GM12891 (cell line): ENCODE measurements at regions not wholly inside any gene's neighbourhood (a gene's known extent, or its start where the extent isn't known, plus 50 kb on each side); places are given as distances from the start of the nearest gene placed in this dataset.

Source experiments
- DNase-seq: peaks from one replicate; pipeline ENCODE4 v3.0.0; 2011; ENCODE audit warnings: low spot score; ENCODE audit not compliant: insufficient read length
- FAIRE-seq: peaks from 2 replicates; lab custom pipeline; 2011; peaks lifted over from hg19 to GRCh38; lab: Jason Lieb, UNC
- PAX5 ChIP-seq: IDR thresholded peaks from 2 replicates; pipeline ENCODE4 v1.6.1; 2011; ENCODE audit warnings: low read length, moderate library complexity, mild to moderate bottlenecking; ENCODE audit not compliant: insufficient read depth, severe bottlenecking
- POLR2A ChIP-seq: IDR thresholded peaks from 2 replicates; pipeline ENCODE4 v1.6.1; 2011; ENCODE audit warnings: low read depth, low read length, control low read depth
- POLR2AphosphoS5 ChIP-seq: IDR thresholded peaks from 2 replicates; pipeline ENCODE4 v1.6.1; 2011; ENCODE audit warnings: low read depth, low read length, control low read depth
- POU2F2 ChIP-seq: IDR thresholded peaks from 2 replicates; pipeline ENCODE4 v1.6.1; 2011; ENCODE audit warnings: low read depth, mild to moderate bottlenecking, control low read depth, low read length, moderate library complexity
- SPI1 ChIP-seq: IDR thresholded peaks from 2 replicates; pipeline ENCODE4 v1.6.1; 2011; ENCODE audit warnings: low read depth, low read length, control low read depth
- TAF1 ChIP-seq: IDR thresholded peaks from 2 replicates; pipeline ENCODE4 v1.6.1; 2011; ENCODE audit warnings: low read depth, low read length, control low read depth

DNA sequence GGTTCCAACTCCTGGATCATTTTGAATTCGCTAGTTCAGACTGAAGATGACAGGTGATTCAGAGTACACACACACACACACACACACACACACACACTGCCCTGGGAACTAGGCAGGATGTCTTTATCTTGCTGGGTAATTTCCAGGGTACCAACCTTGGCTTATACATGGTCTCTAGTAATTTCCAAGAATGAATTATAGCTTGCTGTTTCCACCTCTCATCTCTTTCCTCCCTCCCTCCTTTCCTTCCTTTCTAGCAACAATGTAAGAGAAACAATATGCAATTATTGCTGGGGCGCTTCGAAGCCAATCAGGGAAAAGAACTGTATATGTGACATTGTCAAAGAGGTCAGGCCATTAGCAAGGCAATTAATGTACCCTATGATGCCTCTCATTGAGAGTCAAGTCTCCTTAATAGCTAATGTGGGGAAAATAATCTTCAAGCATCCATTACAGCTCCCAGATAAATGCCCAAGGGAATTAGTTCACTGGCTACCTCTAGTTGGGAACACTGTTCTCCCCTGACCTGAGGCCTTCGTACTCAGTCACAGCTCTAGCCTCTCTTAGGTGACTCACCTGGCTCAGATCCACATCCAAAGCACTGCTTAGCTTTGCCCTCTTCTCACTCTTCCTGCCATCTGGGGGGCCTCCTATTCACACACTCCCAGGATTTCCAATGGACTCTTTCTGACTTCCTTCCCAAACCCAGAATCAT, 311.5 kb downstream of the PPP1R2C start:
- FAIRE-seq (no peak), DNase-seq (no peak)
- TF ChIP-seq TAF1 (no peak), POLR2AphosphoS5 (no peak), PAX5 (no peak), POLR2A (no peak), SPI1 (no peak), POU2F2 (no peak)

DNA sequence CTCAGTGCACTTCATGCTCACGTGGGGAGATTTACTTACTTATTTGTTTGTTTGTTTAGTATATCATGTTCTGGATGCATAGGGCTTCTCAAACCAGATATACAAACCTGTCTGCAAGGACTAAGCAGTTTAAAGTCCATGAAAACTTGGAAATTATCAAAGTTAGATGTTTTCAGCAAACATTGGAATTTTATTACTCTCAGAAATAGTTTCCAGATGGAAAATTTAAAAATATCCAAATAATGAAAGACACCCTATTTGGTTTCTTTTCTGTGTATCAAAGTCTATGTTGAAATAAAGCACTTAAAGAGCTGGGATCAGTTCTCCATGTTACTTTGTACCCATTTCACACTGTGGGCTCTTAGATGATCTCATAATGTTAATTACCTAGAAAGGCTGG, 312.1 kb downstream of the PPP1R2C start:
- DNase-seq (no peak), FAIRE-seq (no peak)
- TF ChIP-seq POLR2AphosphoS5, result no peak
- no peak for TF ChIP-seq POLR2A
- no peak for TF ChIP-seq SPI1
- no peak for TF ChIP-seq TAF1
- TF ChIP-seq POU2F2, result no peak
- no peak for TF ChIP-seq PAX5

DNA sequence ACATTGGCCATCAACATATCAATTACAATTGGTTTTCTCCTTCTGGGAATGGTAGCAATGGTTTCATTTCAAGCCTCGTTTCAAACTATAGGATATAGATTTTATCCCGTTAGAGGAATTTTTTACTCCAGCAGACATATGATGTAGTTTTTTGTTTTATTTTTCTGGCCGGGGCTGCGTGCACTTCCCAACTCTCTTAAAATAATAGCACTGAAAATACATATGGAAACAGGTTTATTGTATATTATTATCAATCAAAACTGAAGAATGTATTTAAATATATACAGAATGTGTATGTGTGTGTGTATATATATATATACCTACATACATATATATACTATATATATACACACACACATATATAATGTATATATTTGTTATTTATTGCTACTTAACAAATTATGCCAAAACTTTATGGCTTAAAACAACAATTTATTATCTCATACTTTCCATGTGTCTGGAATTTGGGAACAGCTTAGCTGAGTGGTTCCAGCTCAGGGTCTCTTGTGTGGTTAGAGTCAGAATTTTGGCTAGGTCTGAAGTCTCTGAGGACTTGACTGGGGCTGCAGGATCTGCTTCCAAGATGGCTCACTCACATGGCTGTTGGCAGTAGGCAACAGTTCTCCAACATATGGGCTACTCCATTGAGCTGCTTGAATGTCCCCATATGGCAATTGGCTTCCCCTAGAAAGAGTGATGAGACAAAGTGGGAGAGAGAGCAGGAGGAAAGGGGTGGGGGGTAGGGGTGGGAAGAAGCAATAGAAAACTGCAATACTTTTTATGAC, 314.1 kb downstream of the PPP1R2C start:
- no peak for DNase-seq
- TF ChIP-seq PAX5 (no peak), POU2F2 (no peak), POLR2AphosphoS5 (no peak), SPI1 (no peak), POLR2A (no peak), TAF1 (no peak)
- FAIRE-seq, result no peak

DNA sequence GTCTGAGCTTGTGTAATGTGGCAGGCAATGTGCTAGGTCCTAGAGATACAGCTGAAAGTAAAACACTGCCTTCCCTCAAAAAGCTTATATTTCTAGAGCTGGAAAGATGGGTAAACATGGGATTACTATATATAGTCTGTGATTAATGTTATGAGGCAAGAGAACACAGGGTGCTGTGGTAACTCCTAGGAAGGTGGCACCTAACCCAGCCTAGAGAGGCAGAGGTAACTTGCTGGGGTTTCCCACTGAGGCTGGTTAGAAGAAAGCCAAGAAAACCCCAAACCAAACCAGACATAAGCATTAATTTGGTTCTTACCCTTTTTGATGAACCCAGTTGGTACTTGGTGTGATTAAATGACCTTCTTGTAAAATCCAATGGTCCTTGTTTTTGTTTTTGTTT, 315.0 kb downstream of the PPP1R2C start:
- no peak for DNase-seq
- no peak for FAIRE-seq
- TF ChIP-seq SPI1 (no peak), POLR2AphosphoS5 (no peak), PAX5 (no peak)

DNA sequence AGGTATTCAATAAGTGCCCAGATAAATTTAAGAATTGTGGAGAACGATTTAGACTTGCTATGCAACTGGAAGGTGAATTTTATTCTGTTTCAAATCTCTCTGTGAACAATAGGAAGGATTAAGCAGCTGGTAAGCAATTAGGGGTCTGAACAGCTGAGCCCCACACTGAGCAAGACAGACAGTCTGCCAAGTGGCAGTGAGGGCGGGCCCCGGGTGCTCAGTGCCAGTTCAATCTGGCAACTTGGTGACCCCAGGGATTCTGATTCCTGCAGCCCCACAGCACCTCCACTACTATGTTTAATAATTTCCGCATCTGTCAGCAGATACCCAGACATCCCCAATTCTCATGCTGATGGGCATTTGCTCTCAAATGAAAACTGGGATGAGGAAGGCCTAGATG, 317.3 kb downstream of the PPP1R2C start:
- TF ChIP-seq PAX5 (no peak), POLR2AphosphoS5 (no peak), POLR2A (no peak), POU2F2 (no peak), SPI1 (no peak), TAF1 (no peak)
- FAIRE-seq, result no peak
- DNase-seq, result no peak

DNA sequence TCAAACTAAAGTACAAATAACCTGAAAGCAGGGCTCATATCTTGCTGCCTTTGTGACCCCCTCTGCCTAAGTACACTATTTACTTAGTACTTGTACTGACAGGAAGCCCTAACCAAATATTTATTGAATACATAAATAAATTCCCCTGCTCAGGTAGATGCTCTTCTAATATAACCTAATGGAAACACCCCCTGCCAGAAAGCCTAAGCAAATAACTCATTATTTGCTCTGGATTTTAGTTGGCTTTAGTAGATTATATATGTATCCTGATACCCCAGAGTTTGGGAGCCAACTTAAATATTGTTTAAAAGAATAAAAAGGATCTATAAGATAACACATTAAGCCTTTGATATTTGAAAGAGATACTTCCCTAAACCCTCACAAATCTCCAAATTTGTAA, 318.2 kb downstream of the PPP1R2C start:
- FAIRE-seq, result no peak
- TF ChIP-seq SPI1, result no peak
- TF ChIP-seq POLR2A, result no peak
- no peak for TF ChIP-seq POU2F2
- no peak for TF ChIP-seq POLR2AphosphoS5
- no peak for TF ChIP-seq TAF1
- no peak for TF ChIP-seq PAX5
- DNase-seq, result no peak

DNA sequence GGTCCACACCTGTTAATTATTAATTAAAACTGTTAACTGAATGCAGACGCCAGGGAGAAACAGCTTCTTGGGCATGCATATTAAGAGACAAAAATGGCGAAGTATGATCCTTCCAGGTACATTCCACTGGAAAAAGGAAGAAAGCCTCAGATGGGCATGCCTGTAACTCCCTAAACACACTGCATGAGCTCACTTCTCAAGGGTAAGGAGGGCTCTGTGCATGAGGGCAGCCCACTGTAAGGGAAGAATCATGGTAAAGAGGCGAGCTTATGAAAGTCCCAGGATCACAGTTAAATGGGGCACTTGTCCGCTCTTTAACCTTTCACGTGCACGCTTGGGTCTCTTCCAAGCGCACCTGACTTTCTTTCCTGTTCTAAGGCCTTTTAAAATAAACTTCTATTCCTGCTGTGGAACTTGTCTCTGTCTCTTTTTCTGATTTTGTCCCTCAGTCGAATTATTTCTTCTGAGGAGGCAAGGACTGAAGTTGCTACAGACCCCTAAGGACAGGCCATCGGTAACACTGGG, 321.7 kb downstream of the PPP1R2C start:
- no peak for DNase-seq

DNA sequence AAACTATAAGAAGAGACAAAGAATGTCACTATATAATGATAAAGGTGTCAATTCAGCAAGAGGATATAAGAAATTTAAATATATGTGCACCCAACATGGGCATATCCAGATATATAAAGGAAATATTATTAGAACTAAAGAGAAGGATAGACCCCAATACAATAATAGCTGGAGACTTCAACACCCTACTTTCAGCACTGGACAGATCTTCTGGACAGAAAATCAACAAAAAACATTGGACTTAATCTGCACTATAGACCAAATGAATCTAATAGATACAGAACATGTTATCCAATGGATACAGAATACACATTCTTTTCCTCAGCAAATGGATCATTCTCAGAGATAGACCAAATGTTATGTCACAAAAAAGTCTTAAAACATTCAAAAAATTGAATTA, 327.7 kb downstream of the PPP1R2C start:
- no peak for DNase-seq
- FAIRE-seq, result no peak
- TF ChIP-seq PAX5, result no peak
- no peak for TF ChIP-seq TAF1
- no peak for TF ChIP-seq POU2F2

More for the DNA sequence above, 321.7 kb downstream of the PPP1R2C start:
- TF ChIP-seq POLR2A, result no peak
- TF ChIP-seq TAF1, result no peak
- no peak for TF ChIP-seq PAX5
- TF ChIP-seq POU2F2, result no peak
- FAIRE-seq, result no peak

DNA sequence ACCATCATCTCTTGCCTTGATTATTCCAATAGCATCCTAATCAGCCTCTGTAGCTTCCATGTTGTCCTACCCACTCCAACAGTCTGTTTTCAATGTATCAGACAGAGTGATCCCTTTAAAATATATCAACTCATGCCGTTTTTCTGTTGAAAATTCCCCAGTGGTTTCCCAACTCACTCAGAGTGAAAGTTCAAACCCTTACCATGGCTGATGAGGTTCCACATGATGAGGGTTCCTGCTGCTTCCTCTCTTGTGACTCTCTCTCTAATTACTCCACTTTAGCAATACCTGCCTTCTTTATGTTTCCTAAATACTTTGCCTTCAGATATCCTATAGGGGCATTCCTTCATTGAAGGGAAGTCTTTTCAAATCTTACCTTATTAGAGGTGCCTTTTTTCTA, 334.7 kb downstream of the PPP1R2C start:
- no peak for TF ChIP-seq PAX5
- no peak for TF ChIP-seq POU2F2
- TF ChIP-seq SPI1, result no peak
- TF ChIP-seq POLR2A, result no peak
- TF ChIP-seq TAF1, result no peak
- TF ChIP-seq POLR2AphosphoS5, result no peak
- FAIRE-seq (no peak), DNase-seq (no peak)

DNA sequence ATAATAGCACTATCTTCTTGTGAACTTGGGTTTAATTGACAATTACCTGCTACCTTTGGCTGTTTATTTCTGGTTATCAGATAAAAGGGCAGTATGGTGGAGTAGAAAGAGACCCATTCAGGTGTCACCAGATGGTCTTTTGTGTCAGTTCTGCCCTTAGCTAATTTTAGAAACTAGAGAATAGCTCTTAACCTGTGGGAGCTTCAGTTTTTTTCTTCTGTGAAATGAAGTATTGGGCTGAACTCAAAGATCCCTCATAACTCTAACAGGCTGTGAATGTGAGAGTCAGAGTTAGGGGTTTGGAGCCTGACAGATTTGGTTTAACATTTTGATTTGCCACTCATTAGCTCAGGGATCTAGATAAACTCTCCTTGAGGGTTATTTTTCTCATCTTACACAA, 335.2 kb downstream of the PPP1R2C start:
- no peak for FAIRE-seq
- no peak for TF ChIP-seq PAX5
- no peak for TF ChIP-seq POLR2A
- TF ChIP-seq POU2F2, result no peak
- no peak for TF ChIP-seq TAF1
- no peak for TF ChIP-seq POLR2AphosphoS5
- TF ChIP-seq SPI1, result no peak
- DNase-seq, result no peak
